NCI-H345 treated with DMSO at 0.1 percent for 48 hours (cell line): ENCODE measurements at regions not wholly inside any gene's neighbourhood (a gene's known extent, or its start where the extent isn't known, plus 50 kb on each side); places are given as distances from the start of the nearest gene placed in this dataset.
"Not testable (repeated sequence)": the region's sequence is repeated elsewhere in the genome, so short reads cannot be mapped to it uniquely, and the experiment has no call there.

Source experiments
- DNase-seq: peaks from one replicate; lab custom pipeline; 2025; ENCODE audit not compliant: unreplicated experiment; lab: John Stamatoyannopoulos, UW

- no peak for DNase-seq
Observed at GRCh38 chr1:235059221-235059620, 69.4 kb downstream of the TOMM20 start.

- no peak for DNase-seq
Observed at GRCh38 chr1:235058695-235059094, 69.9 kb downstream of the TOMM20 start.

GRCh38 chr1:235057385-235058306 is 71.0 kb downstream of the TOMM20 start:
- no peak for DNase-seq

- DNase-seq = no peak
Observed at GRCh38 chr1:235056937-235057336, 71.7 kb downstream of the TOMM20 start.

GRCh38 chr1:235054936-235055335 is 73.7 kb downstream of the TOMM20 start:
- DNase-seq = no peak

GRCh38 chr1:235054466-235054865 is 74.2 kb downstream of the TOMM20 start:
- no peak for DNase-seq

- no peak for DNase-seq
Observed at GRCh38 chr1:235052067-235053008, 76.3 kb downstream of the TOMM20 start.

- DNase-seq = no peak
Observed at GRCh38 chr1:235051521-235051920, 77.1 kb downstream of the TOMM20 start.

- DNase-seq = no peak
Observed at GRCh38 chr1:235050911-235051360, 77.7 kb downstream of the TOMM20 start.

GRCh38 chr1:235049716-235050378 is 78.8 kb downstream of the TOMM20 start:
- not testable (repeated sequence) for DNase-seq

- no peak for DNase-seq
Observed at GRCh38 chr1:235049217-235049616, 79.4 kb downstream of the TOMM20 start.

- DNase-seq = no peak
Observed at GRCh38 chr1:235047331-235047871, 81.2 kb downstream of the TOMM20 start.

GRCh38 chr1:235045921-235046601 is 82.6 kb downstream of the TOMM20 start:
- DNase-seq = no peak

- no peak for DNase-seq
Observed at GRCh38 chr1:235045034-235045690, 83.5 kb downstream of the TOMM20 start.

GRCh38 chr1:235043234-235043633 is 85.4 kb downstream of the TOMM20 start:
- DNase-seq = no peak

GRCh38 chr1:235038701-235039100 is 89.9 kb downstream of the TOMM20 start:
- DNase-seq = no peak

GRCh38 chr1:235035928-235036327 is 92.7 kb downstream of the TOMM20 start:
- DNase-seq = no peak

GRCh38 chr1:235030919-235031596 is 97.6 kb downstream of the TOMM20 start:
- no peak for DNase-seq

- DNase-seq = no peak
Observed at GRCh38 chr1:235027862-235028250, 100.8 kb downstream of the TOMM20 start.
